ENCODE measurements at regions not wholly inside any gene's neighbourhood (a gene's known extent, or its start where the extent isn't known, plus 50 kb on each side); places are given as distances from the start of the nearest gene placed in this dataset.

GRCh38 chr6:41404182-41404845 is 68.9 kb downstream of the NCR2 start:
- no peak overlapping the region for H3K4me3 ChIP-seq (ENCODE audit: low read depth, low read length)
- in situ Hi-C loops (cut with HindIII; ENCODE audit: low sequenced_read_pairs): no loop called here
- TF ChIP-seq CTCF (IDR thresholded peaks at IDR 0.05; ENCODE audit: low read depth, low read length, missing control alignments): no peak
- DNase-seq (ENCODE audit: low read depth): no peak

GRCh38 chr6:41405941-41406727 is 70.7 kb downstream of the NCR2 start:
- in situ Hi-C loops (cut with HindIII; ENCODE audit: low sequenced_read_pairs): no loop called here
- no peak for TF ChIP-seq CTCF (IDR thresholded peaks at IDR 0.05; ENCODE audit: low read depth, low read length, missing control alignments)
- H3K4me3 ChIP-seq (ENCODE audit: low read depth, low read length): no peak overlapping the region
- DNase-seq (ENCODE audit: low read depth): no peak

- TF ChIP-seq CTCF (IDR thresholded peaks at IDR 0.05; ENCODE audit: low read depth, low read length, missing control alignments): no peak
- H3K4me3 ChIP-seq (ENCODE audit: low read depth, low read length): no peak overlapping the region
- in situ Hi-C loops (cut with HindIII; ENCODE audit: low sequenced_read_pairs): no loop called here
- DNase-seq (ENCODE audit: low read depth): no peak
Observed at GRCh38 chr6:41406728-41407489, 71.5 kb downstream of the NCR2 start.

GRCh38 chr6:41408576-41408975 is 73.2 kb downstream of the NCR2 start:
- TF ChIP-seq CTCF (IDR thresholded peaks at IDR 0.05; ENCODE audit: low read depth, low read length, missing control alignments): no peak

GRCh38 chr6:41408982-41409381 is 73.6 kb downstream of the NCR2 start:
- H3K4me3 ChIP-seq (ENCODE audit: low read depth, low read length): no peak overlapping the region
- no peak for DNase-seq (ENCODE audit: low read depth)
- TF ChIP-seq CTCF (IDR thresholded peaks at IDR 0.05; ENCODE audit: low read depth, low read length, missing control alignments): no peak
- in situ Hi-C loops (cut with HindIII; ENCODE audit: low sequenced_read_pairs): no loop called here

More at GRCh38 chr6:41408576-41408975, 73.2 kb downstream of the NCR2 start:
- DNase-seq (ENCODE audit: low read depth): no peak
- H3K4me3 ChIP-seq (ENCODE audit: low read depth, low read length): no peak overlapping the region
- in situ Hi-C loops (cut with HindIII; ENCODE audit: low sequenced_read_pairs): no loop called here

GRCh38 chr6:41409489-41409888 is 74.1 kb downstream of the NCR2 start:
- in situ Hi-C loops (cut with HindIII; ENCODE audit: low sequenced_read_pairs): no loop called here

More at GRCh38 chr6:41409489-41409888, 74.1 kb downstream of the NCR2 start:
- no peak overlapping the region for H3K4me3 ChIP-seq (ENCODE audit: low read depth, low read length)
- DNase-seq (ENCODE audit: low read depth): no peak
- no peak for TF ChIP-seq CTCF (IDR thresholded peaks at IDR 0.05; ENCODE audit: low read depth, low read length, missing control alignments)
